H1 (cell line): ENCODE measurements at regions not wholly inside any gene's neighbourhood (a gene's known extent, or its start where the extent isn't known, plus 50 kb on each side); places are given as distances from the start of the nearest gene placed in this dataset.
"Not testable (repeated sequence)": the region's sequence is repeated elsewhere in the genome, so short reads cannot be mapped to it uniquely, and the experiment has no call there.

Experiments
- CTCF ChIA-PET: fragments of 300-600 bp; sonication (Branson Sonifier 250); formaldehyde crosslinking; loops from one replicate; lab custom pipeline; 2021; ENCODE audit not compliant: partially characterized antibody; lab: Charles Lee
- POLR2A ChIA-PET: fragments of 300-600 bp; sonication (Branson Sonifier 250); formaldehyde crosslinking; loops from one replicate; lab custom pipeline; 2021; ENCODE audit warnings: inconsistent platforms; ENCODE audit not compliant: partially characterized antibody; lab: Charles Lee
- DNase-seq, 2 experiments: peaks; one replicate each; pipeline versions ENCODE4 v3.0.0 to v3.0.0-alpha.2; 2010 to 2022; ENCODE audit warnings: low spot score in 2 of 2, low read depth in 1 of 2, mixed read lengths in 1 of 2
- FAIRE-seq: peaks from 2 replicates; lab custom pipeline; 2011; peaks lifted over from hg19 to GRCh38; lab: Jason Lieb, UNC
- H2AFZ ChIP-seq: 2 replicates; pipeline ENCODE4 v1.8.1; 2012; ENCODE audit warnings: low read length, inconsistent platforms
- H2AK5ac ChIP-seq: 2 replicates; pipeline ENCODE4 v1.6.1; 2013; ENCODE audit warnings: low read depth, low read length
- H2BK120ac ChIP-seq: replicated peaks from 2 replicates; pipeline ENCODE3; 2013; ENCODE audit warnings: low read depth, low read length, inconsistent platforms
- H2BK12ac ChIP-seq: 2 replicates; pipeline ENCODE4 v1.6.1; 2013; ENCODE audit warnings: low read depth, low read length
- H2BK15ac ChIP-seq: 2 replicates; pipeline ENCODE4 v1.6.1; 2013; ENCODE audit warnings: low read length
- H2BK20ac ChIP-seq: 2 replicates; pipeline ENCODE4 v1.6.1; 2013; ENCODE audit warnings: low read length
- H2BK5ac ChIP-seq: 2 replicates; pipeline ENCODE4 v1.6.1; 2013; ENCODE audit warnings: low read depth, low read length
- H3K14ac ChIP-seq: 2 replicates; pipeline ENCODE4 v1.6.1; 2013; ENCODE audit warnings: inconsistent platforms; ENCODE audit not compliant: insufficient read length
- H3K18ac ChIP-seq: 2 replicates; pipeline ENCODE4 v1.6.1; 2013; ENCODE audit warnings: low read length; ENCODE audit errors: extremely low read depth
- H3K23ac ChIP-seq: 2 replicates; pipeline ENCODE4 v1.6.1; 2013; ENCODE audit warnings: inconsistent platforms; ENCODE audit not compliant: insufficient read length
- H3K23me2 ChIP-seq: 2 replicates; pipeline ENCODE4 v1.6.1; 2013; ENCODE audit warnings: low read depth, low read length
- H3K27ac ChIP-seq: 2 replicates; pipeline ENCODE4 v1.6.1; 2011; ENCODE audit warnings: low read depth, low read length, inconsistent platforms
- H3K27me3 ChIP-seq, 4 experiments: replicated peaks in 1 of 4; 1 replicate in 1 of 4; 2 replicates in 3 of 4; pipeline versions ENCODE4 v1.6.1 to v1.8.1; 2011 to 2013; ENCODE audit warnings: low read length in 3 of 4, mild to moderate bottlenecking in 3 of 4, inconsistent platforms in 2 of 4, mixed read lengths in 2 of 4, moderate library complexity in 1 of 4; ENCODE audit not compliant: control insufficient read depth in 3 of 4, insufficient read depth in 3 of 4; ENCODE audit errors: extremely low read depth in 1 of 4
- H3K36me3 ChIP-seq, 4 experiments: 2 replicates each; pipeline versions ENCODE4 v1.6.1 to v1.8.1; 2011 to 2013; ENCODE audit warnings: mild to moderate bottlenecking in 4 of 4, low read length in 3 of 4, moderate library complexity in 2 of 4, control low read depth in 1 of 4, inconsistent platforms in 1 of 4; ENCODE audit not compliant: insufficient read depth in 4 of 4, control insufficient read depth in 2 of 4
- H3K4ac ChIP-seq: replicated peaks from 2 replicates; pipeline ENCODE3; 2013; ENCODE audit warnings: low read length, low read depth, mixed read lengths, inconsistent platforms; ENCODE audit not compliant: insufficient read length
- H3K4me1 ChIP-seq, 4 experiments: replicated peaks in 1 of 4; 1 replicate in 1 of 4; 2 replicates in 3 of 4; pipeline versions ENCODE4 v1.6.1 to v1.8.1; 2011 to 2013; ENCODE audit warnings: low read length in 3 of 4, inconsistent platforms in 2 of 4, mixed read lengths in 1 of 4; ENCODE audit not compliant: insufficient read depth in 4 of 4, control insufficient read depth in 3 of 4
- H3K4me2 ChIP-seq, 2 experiments: 2 replicates each; pipeline versions ENCODE4 v1.6.1 to v1.8.1; 2011 to 2013; ENCODE audit warnings: low read depth in 2 of 2, low read length in 2 of 2, control low read depth in 1 of 2, inconsistent platforms in 1 of 2, mild to moderate bottlenecking in 1 of 2; ENCODE audit not compliant: insufficient read depth in 1 of 2
- H3K4me3 ChIP-seq, 4 experiments: fragments of 200-600, 300-600 bp in 1 of 4; sonication (generic), shearing (Covaris generic), sonication (Bioruptor Twin) in 1 of 4; 2 replicates each; pipeline versions ENCODE4 v1.5.1 to v1.8.1; 2011 to 2016; ENCODE audit warnings: low read length in 4 of 4, low read depth in 3 of 4, control low read depth in 2 of 4, inconsistent platforms in 2 of 4, mild to moderate bottlenecking in 2 of 4, mixed read lengths in 1 of 4, moderate library complexity in 1 of 4; ENCODE audit not compliant: insufficient read depth in 2 of 4; ENCODE audit errors: extremely low read depth in 1 of 4
- H3K56ac ChIP-seq: replicated peaks from 2 replicates; pipeline ENCODE3; 2013; ENCODE audit warnings: low read depth, mild to moderate bottlenecking, mixed read lengths, low read length, inconsistent platforms; ENCODE audit not compliant: insufficient read length
- H3K79me1 ChIP-seq: 2 replicates; pipeline ENCODE4 v1.6.1; 2013; ENCODE audit warnings: low read depth, low read length, control low read depth
- H3K79me2 ChIP-seq, 2 experiments: 2 replicates each; pipeline versions ENCODE4 v1.6.1 to v1.8.1; 2012 to 2013; ENCODE audit warnings: low read length in 2 of 2, mild to moderate bottlenecking in 2 of 2, inconsistent platforms in 1 of 2; ENCODE audit not compliant: insufficient read depth in 2 of 2, control insufficient read depth in 1 of 2
- H3K9ac ChIP-seq, 4 experiments: replicated peaks in 1 of 4; 1 replicate in 1 of 4; 2 replicates in 3 of 4; pipeline versions ENCODE4 v1.6.1 to v1.8.1; 2011 to 2013; ENCODE audit warnings: low read depth in 3 of 4, low read length in 3 of 4, control low read depth in 2 of 4, mild to moderate bottlenecking in 2 of 4, moderate library complexity in 2 of 4, inconsistent platforms in 1 of 4; ENCODE audit errors: extremely low read depth in 1 of 4
- H3K9me3 ChIP-seq, 2 experiments: 2 replicates each; pipeline versions ENCODE4 v1.6.1 to v1.8.1; 2012 to 2013; ENCODE audit warnings: mild to moderate bottlenecking in 2 of 2, moderate library complexity in 2 of 2, control low read depth in 1 of 2, inconsistent platforms in 1 of 2, low read depth in 1 of 2, low read length in 1 of 2, mixed read lengths in 1 of 2; ENCODE audit not compliant: insufficient read depth in 2 of 2
- H4K20me1 ChIP-seq, 2 experiments: replicated peaks in 1 of 2; 2 replicates each; pipeline versions ENCODE3 to v1.8.1; 2011 to 2013; ENCODE audit warnings: inconsistent platforms in 2 of 2, low read length in 2 of 2, mild to moderate bottlenecking in 1 of 2; ENCODE audit not compliant: insufficient read depth in 2 of 2, control insufficient read depth in 1 of 2
- H4K5ac ChIP-seq: 2 replicates; pipeline ENCODE4 v1.6.1; 2013; ENCODE audit warnings: low read length, low read depth, mixed read lengths, inconsistent platforms; ENCODE audit not compliant: insufficient read length
- H4K8ac ChIP-seq: 2 replicates; pipeline ENCODE4 v1.8.0; 2013; ENCODE audit warnings: mild to moderate bottlenecking, moderate library complexity, low read length, inconsistent platforms; ENCODE audit not compliant: insufficient read depth; ENCODE audit errors: extremely low read depth
- H4K91ac ChIP-seq: replicated peaks from 2 replicates; pipeline ENCODE3; 2013; ENCODE audit warnings: low read length, mixed read lengths, inconsistent platforms; ENCODE audit not compliant: insufficient read length
- WGBS, 2 experiments: shearing (Covaris generic) in 1 of 2; methylation state at CpG; one replicate each; pipeline versions ENCODE4 v1.1.6 to v1.1.7; 2013 to 2015; ENCODE audit warnings: low lambda C conversion rate in 2 of 2, mixed read lengths in 2 of 2, inconsistent platforms in 1 of 2, low coverage in 1 of 2, missing lambda C conversion rate in 1 of 2; ENCODE audit not compliant: insufficient replicate concordance in 2 of 2, insufficient coverage in 1 of 2, insufficient read length in 1 of 2; ENCODE audit errors: extremely low coverage in 1 of 2, missing lambda C conversion rate in 1 of 2; 5-methylcytosine and 5-hydroxymethylcytosine counted together

- H2BK15ac ChIP-seq, H4K20me1 ChIP-seq, POLR2A ChIA-PET, DNase-seq, H3K4me2 ChIP-seq, H3K18ac ChIP-seq, H3K79me1 ChIP-seq, H4K8ac ChIP-seq, H3K9ac ChIP-seq, H2AFZ ChIP-seq, H3K4me1 ChIP-seq, H3K79me2 ChIP-seq, H3K36me3 ChIP-seq, H4K91ac ChIP-seq, FAIRE-seq, H3K9me3 ChIP-seq, H2BK120ac ChIP-seq, H4K5ac ChIP-seq, H3K4me3 ChIP-seq, H3K14ac ChIP-seq, H3K23ac ChIP-seq, H2BK20ac ChIP-seq, H3K23me2 ChIP-seq, H2BK12ac ChIP-seq, H2BK5ac ChIP-seq, H3K56ac ChIP-seq, H3K27ac ChIP-seq, H2AK5ac ChIP-seq, H3K27me3 ChIP-seq, H3K4ac ChIP-seq: not testable (repeated sequence)
- CTCF ChIA-PET = interaction anchor here (0.5 kb wide), 1 partner anchor 344 kb away, joined by 3 read pairs; no protein-coding TSS in a partner anchor
- WGBS, 2 experiments = 79% methylated on average over 4 of the region's 4 CpGs; no CpG with 5 or more reads in 1 of the 2 experiments
Observed at GRCh38 chr2:7099687-7100086, 182.5 kb downstream of the RNF144A start.
